LNCAP (cell line): ENCODE measurements at regions not wholly inside any gene's neighbourhood (a gene's known extent, or its start where the extent isn't known, plus 50 kb on each side); places are given as distances from the start of the nearest gene placed in this dataset.
A peak's percentile ranks its signal among the peaks of the same experiment; 100 is the strongest.

ENCODE experiments used
- TF ChIP-seq, protein P1 (sequence below): fragments of 450-650 bp; IDR thresholded peaks from 2 replicates; pipeline ENCODE4 v1.5.1; 2017; ENCODE audit warnings: mild to moderate bottlenecking

DNA sequence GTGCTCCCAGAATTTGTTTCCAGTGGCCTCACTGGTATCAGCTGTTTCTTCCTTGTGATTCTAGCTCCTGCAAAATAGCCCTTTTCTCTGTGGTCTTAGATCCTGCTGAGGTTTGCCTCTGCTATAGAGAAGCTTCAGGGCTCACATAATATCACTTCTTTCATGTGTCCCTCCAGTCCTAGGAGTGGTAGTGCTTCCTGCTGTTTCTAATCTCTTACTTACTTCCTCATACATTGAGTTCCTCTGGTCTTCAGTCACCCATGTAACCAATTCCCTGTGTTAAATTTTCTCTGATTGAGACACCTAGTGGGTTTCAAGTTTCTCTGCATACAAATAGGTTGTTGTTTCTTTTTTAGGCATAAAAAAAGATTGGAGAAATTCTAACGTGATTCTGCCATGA, 1567.9 kb downstream of the ARAP2 start:
- TF ChIP-seq, protein P1, sequence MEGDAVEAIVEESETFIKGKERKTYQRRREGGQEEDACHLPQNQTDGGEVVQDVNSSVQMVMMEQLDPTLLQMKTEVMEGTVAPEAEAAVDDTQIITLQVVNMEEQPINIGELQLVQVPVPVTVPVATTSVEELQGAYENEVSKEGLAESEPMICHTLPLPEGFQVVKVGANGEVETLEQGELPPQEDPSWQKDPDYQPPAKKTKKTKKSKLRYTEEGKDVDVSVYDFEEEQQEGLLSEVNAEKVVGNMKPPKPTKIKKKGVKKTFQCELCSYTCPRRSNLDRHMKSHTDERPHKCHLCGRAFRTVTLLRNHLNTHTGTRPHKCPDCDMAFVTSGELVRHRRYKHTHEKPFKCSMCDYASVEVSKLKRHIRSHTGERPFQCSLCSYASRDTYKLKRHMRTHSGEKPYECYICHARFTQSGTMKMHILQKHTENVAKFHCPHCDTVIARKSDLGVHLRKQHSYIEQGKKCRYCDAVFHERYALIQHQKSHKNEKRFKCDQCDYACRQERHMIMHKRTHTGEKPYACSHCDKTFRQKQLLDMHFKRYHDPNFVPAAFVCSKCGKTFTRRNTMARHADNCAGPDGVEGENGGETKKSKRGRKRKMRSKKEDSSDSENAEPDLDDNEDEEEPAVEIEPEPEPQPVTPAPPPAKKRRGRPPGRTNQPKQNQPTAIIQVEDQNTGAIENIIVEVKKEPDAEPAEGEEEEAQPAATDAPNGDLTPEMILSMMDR = no peak

DNA sequence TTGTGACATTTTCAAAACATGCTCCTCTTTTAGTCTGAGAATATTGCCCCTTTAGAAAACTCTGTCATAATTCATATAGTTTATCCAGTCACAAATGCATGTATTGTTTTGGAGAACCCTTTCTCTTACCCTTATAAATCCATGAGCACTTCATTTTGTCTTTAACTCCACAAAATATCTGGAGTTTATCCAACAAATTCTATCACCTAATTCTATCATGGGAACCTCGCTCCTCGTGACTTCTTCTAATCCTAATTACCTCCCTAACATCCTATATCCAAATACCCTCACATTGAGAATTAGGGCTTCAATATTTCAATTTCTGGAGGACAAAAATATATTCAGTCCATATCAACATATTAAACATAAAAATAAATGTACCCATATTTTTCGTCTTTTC, 1565.9 kb downstream of the ARAP2 start:
- TF ChIP-seq, protein P1 = no peak

DNA sequence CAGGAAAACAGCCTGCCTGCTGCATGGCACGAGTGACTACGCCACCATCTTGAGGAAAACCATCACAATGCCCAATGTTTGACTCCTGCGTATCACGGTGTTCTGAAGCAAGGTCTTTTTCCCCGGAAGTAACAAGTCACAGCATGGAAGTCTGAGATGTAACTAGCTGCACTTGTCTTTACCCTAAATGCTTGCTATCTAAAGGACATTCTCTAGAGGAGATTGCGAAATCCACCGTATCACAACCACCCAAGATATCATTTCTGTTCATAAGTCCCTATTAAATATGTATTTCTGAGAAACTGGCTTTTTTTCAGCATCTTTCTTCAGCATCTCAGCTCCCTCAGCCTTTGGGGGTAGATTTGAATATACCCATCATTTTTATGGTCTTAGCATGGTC, 1565.1 kb downstream of the ARAP2 start:
- TF ChIP-seq, protein P1 = no peak

DNA sequence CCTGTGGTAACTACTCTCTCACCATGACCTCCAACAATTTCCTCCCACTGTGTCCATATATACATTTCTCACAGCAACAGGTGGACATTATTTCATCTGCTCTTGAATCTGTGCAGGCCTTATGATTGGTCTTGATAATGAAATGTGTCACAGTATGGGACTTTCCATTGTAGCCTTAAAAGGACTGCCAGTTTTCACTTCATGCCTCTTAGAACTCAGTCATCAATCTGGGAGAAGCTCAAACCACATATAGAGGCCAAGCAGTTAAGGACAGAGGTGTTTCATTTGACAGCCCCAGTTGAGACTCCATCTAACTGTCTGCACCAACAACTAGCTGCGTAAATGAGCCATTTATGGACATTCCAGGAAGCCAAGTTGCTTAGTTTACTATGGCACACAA, 1534.8 kb downstream of the ARAP2 start:
- TF ChIP-seq, protein P1 = no peak

DNA sequence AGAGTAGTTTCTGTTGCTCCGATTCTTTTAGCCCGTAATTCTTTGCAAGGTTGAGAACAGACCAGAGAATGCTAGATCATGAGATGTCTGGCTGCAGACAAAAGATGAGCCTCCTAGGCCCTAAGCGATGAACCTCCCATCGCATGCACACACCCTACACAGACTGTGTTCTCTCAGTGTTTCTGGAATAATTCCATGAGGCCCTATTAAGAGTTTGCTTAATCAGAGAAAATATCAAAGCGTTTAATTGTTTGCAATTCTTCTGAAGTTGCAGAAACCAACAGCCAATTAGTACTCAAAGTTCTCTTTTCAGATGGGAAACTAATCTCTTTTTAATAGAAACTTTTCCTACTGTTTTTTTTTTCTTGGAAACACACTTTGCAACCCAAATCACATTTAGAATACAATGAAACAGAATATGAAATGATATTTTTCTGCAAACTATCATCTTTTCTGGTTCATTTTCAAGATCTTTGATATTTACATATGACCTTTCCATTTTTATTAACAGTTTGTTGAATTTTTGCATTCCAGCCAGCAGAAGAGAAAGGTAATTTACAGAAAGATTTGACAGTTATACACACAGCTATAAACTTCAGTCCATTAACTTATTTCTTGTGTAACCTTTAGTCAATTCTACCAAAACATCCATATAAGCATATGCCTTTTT, 1525.6 kb downstream of the ARAP2 start:
- TF ChIP-seq, protein P1 = no peak

DNA sequence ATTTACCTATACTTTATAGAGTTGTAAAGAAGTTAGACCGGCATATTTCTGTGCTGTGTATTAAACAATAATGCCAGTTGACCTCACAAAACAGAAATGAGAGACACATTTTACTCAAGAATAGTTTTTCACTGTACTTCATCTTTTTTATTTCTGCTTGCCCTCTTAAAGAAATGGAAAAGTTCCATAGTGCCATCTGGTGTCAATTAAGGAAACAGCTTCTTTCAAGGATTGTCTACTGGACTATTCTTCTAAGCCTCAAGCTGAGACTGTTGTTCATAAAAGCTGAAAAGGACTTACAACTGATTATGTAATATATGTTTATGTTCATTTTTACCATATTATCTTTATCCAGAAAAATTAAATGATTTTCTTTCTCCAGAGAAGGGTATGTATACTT, 1523.7 kb downstream of the ARAP2 start:
- TF ChIP-seq, protein P1 = peak; percentile 66

DNA sequence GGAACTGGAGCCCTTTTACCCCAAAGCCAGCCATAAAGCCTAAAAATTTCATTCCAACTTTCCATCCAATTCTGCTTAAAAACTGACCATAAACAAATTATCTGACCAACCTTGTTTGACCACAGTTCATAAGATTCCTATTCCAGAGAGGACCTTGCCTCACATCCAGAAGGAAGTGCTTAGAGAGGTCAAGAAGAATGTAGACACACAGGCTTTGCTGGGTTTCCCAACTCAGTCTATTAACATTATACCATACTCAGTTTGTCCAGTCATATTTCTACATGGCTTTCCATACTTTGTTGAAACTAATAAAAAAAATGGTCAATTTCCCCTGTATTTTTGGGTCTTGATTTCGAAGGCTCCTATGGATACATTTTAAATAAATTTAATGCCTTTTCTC, 1522.5 kb downstream of the ARAP2 start:
- TF ChIP-seq, protein P1 = no peak

DNA sequence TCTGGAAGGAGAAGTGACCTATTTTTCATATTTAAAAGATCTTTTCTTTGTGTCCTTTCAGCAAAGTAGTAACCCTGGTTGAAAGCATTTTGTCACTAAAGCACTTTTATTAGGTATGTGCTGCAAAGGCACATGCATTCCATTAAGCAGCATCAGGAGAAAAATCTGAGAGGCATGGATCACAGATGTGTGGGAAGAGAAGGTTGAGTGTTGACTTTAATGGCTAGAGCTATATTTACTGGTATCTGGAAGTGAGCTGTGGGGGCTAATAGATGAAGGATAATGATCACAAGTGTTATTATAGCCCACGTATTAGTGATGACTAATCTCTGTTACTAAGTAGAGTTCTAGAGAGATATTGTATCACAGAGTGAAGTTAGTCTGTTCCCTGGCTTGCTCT, 1520.7 kb downstream of the ARAP2 start:
- TF ChIP-seq, protein P1 = no peak
